ENCODE measurements at regions not wholly inside any gene's neighbourhood (a gene's known extent, or its start where the extent isn't known, plus 50 kb on each side); places are given as distances from the start of the nearest gene placed in this dataset.

DNA sequence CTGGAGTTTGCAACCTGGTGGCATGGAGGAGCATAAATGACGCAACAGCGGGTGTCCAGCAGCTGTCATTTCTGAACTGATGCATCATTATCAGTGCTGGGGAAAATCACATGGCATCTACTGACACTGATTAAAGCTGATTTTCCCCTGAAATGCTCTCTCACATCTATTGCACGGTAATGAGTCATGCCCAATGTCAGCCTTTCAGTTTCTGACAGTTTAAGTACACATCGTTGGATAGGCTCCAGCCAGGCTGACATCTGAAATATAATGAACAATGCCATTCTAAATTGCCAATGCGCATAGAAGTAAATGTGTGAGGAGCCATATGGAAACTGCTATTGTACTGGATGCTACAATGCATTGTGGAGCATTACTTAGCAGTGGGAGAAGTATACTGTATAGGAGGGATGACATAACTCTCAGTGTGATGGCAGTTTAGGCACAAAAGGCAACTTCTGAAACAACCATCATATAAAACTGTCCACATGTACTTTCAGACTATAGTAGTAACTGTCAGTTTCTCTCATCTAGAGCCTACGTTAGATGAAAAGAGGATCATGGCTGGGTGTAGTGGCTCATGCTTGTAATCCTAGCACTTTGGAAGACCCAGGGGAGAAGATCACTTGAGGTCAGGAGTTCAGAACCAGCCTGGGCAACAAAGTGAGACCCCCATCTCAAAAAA, 389.3 kb upstream of the DMAC1 start:
- DNase-seq (ENCODE audit: low read depth), result peak; percentile 24

GRCh38 chr9:8186560-8186959, 387.0 kb upstream of the DMAC1 start:
- DNase-seq (ENCODE audit: low read depth), result no peak

- DNase-seq (ENCODE audit: low read depth), result no peak
Observed at GRCh38 chr9:8183618-8184017, 384.0 kb upstream of the DMAC1 start.

DNA sequence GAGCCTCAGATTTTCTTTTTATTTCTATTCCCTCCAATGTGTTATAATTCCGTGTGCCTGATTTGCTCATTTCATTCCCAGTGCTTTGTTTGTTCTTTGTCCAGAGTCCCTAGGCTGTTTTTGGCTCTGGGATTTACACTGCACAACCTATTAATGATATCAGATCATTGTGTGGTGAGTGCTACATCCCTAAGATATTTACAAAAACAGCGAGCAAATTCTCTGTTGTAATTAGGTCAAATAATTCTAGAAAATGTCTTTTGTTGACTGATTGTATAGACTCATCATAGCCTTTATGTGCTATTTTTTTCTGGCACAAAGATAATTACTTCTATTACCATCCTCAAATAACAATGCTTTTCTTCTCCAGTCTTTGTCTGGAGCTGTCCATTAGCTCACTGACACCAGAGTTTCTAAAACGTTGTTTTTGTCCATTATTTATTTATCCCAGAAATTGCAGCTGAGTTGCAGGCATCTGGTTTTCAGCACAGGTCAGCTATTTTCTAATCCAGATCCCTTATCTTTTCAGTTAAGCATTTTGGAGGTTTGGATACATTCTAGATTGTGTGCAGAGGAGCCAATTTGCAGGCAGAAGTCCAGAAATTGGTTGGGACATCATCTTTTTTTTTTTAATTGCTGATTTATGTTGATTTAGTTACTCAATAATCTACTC, 379.9 kb upstream of the DMAC1 start:
- DNase-seq (ENCODE audit: low read depth), result no peak

- no peak for DNase-seq (ENCODE audit: low read depth)
Observed at GRCh38 chr9:8172000-8172399, 372.4 kb upstream of the DMAC1 start.

GRCh38 chr9:8168916-8169438, 369.4 kb upstream of the DMAC1 start:
- no peak for DNase-seq (ENCODE audit: low read depth)

DNA sequence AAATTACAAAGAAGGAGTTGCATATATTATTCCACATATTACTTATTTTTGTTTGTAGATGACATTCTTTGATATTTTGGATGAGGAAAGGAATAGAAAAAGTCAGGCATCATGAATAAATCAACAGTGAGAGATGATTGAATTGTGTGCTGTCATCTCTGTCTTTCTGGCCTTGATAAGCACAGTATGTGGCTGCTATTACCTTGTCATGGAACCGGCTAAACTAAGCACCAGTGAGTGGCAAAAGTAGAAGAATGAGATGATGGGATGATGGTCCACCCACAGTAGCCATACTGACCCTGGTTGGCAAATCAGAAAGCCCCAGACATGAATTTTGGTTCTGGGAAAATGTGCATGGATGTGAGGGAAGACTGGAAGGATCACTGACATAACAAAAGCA, 361.2 kb upstream of the DMAC1 start:
- no peak for DNase-seq (ENCODE audit: low read depth)

- DNase-seq (ENCODE audit: low read depth), result no peak
Observed at GRCh38 chr9:8158574-8158973, 359.0 kb upstream of the DMAC1 start.

GRCh38 chr9:8157683-8158324, 358.2 kb upstream of the DMAC1 start:
- no peak for DNase-seq (ENCODE audit: low read depth)

DNA sequence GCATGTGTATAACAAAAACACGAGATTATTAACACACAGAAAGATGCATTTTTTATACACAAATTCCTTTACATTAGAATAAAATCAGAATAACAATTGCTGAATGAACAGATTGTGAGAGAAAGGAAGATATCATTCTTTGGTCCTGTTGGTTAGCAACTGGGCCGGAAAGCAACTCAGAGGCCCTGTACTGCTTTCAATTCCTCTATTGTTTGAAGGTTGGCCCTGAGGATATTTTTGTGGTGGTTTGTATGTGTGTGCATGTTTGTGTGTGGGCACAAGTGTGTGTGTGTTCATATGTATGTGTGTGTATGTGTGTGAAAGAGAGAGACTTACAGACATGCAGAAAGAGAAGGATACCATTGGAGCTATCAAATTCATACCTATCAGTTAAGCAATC, 356.8 kb upstream of the DMAC1 start:
- DNase-seq (ENCODE audit: low read depth), result no peak

DNA sequence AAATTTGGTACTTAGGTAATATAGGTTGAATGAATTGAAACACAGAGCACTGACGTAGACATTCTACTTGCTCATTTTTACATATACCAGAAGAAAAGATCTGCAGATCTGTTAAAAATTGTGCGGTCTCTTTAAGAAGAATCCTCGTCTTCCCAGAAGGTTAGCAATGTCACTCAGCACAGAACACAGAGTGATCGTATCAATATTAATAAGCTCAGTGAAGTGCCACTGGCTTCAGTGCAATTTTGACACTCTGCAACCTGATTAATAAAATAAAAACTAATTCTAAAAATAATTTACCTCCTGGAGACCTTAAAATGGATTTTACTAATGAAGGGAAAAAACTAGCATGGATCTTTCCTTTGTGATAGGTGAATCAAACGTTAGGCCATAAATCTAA, 356.1 kb upstream of the DMAC1 start:
- no peak for DNase-seq (ENCODE audit: low read depth)

- DNase-seq (ENCODE audit: low read depth), result no peak
Observed at GRCh38 chr9:8143677-8144076, 344.1 kb upstream of the DMAC1 start.

- DNase-seq (ENCODE audit: low read depth), result no peak
Observed at GRCh38 chr9:8140557-8140956, 341.0 kb upstream of the DMAC1 start.

DNA sequence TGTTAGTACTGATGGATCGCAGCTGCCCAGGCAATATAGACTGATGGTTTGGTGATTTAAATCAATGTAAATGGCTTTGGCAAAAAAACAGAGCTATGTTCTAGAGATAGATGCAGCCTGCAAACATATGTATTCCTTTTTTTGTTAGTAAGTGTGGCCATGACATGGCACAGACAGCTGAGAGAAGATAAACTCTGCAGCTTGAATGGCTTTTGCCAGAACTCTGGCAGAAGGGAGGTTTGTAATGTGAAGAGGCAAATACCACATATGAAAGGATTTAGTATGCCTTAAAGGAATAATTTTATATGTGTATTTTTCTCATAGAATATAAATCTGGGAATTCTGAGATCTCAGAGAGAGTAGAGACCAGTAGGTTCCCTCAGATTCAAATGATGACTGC, 340.2 kb upstream of the DMAC1 start:
- no peak for DNase-seq (ENCODE audit: low read depth)

DNA sequence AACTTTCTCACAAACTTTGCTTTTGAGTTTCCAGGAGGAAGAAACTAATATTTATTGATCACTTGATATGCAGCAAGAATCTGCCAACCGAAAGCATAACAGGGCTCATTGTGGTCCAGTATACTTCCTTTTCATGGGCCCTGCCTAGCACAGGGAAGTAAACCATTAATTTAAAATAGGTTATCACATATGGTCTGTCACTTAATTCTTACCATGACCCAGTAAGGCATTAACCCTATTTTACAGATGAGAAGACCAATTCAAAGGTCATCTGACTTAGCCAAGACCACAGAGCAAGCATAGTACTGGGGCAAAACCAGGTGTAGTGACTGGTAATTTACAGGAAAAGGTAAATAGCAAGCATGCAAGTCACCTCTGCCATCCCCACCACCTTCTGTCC, 336.9 kb upstream of the DMAC1 start:
- DNase-seq (ENCODE audit: low read depth), result no peak

DNA sequence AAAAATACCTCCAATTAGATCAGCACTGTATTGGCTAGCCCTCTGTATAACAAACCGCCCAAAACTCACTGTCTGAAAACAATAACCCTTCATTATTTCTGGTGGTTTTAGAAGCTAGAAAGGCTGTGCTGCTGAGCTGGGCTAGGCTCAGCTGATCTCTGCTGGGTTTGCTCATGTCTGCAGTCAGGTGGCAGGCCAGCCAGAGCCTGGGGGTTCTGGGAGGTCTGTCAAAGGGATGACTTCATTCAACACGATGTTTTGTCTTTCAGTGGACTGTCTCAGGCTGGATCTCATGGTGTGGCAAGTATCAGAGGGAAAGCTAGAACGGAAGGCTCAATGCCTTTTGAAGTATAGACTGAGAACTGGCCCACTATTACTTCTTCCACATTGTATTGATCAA, 335.1 kb upstream of the DMAC1 start:
- DNase-seq (ENCODE audit: low read depth), result no peak

- DNase-seq (ENCODE audit: low read depth), result no peak
Observed at GRCh38 chr9:8133606-8134005, 334.0 kb upstream of the DMAC1 start.

DNA sequence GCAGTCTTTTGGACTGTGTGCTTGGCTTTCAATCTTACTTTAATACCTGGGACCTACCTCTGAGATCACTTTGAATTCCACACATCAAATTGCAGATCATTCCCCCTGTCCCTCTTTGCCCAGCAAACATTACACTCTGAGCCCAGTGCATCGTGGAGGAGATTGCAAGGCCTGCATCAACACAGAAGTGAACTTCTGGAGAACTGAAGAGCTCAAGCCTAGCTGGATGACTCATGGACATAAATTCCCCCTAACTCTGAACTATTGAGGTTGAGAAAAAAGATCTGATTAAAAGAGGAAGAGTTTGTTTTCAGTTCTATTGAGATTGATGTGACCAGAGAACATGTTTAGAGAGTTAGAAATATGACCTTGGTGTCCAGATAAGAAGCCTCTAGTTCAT, 316.0 kb upstream of the DMAC1 start:
- DNase-seq (ENCODE audit: low read depth), result peak; percentile 1

DNA sequence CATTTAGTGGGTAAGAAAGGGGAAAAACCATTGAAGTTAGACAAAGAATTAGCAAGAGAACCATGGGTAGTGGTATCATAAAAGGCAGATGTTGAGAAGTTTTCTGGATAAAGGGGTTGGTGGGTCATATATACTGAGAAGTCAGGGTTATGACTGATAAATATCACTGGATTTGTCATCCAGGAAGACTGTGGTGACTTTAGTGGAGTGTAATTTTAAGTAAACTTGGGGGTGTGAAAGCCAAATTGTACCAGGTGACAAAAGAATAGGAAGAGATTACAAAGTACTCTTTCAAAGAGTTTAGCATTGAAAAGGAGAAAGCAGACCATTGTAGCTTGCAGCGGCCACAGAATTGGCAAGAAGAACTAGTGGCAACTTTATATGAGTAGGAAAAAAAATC, 315.2 kb upstream of the DMAC1 start:
- DNase-seq (ENCODE audit: low read depth), result no peak

GRCh38 chr9:8106362-8106761, 306.8 kb upstream of the DMAC1 start:
- DNase-seq (ENCODE audit: low read depth), result no peak

DNA sequence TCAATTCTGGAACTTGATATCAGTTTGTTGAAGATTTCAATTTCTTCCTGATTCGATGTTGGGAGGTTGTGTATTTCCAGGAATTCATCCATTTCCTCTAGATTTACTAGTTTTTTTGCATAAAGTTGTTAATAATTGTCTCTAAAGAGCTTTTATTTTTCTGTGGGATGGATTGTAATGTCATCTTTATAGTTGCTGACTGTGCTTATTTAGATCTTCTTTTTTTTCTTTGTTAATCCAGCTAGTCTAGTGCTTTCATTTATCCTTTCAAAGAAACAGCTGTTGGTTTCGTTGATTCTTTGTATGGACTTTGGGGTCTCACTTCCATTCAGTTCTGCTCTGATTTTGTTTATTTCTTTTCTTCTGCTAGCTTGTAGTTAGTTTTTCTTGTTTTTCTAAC, 302.0 kb upstream of the DMAC1 start:
- no peak for DNase-seq (ENCODE audit: low read depth)

DNA sequence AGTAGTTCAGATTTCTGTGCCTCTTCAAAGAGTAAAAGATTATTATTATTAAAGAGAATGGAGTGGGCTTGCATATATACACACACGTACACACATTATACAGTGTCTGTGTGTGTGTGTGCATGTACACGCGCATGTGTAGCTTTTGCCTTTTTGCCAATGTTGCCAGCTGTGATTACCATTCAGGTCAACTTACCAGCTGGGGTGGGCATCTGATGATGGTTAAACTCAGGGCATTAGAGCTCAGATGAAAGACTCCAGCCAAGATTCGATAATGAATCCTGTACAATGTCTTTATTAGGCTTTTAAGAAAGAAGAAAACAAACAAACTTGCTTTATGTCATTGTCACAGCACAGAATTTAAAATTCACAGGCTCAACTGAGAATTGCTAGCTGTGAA, 296.5 kb upstream of the DMAC1 start:
- DNase-seq (ENCODE audit: low read depth), result no peak

DNA sequence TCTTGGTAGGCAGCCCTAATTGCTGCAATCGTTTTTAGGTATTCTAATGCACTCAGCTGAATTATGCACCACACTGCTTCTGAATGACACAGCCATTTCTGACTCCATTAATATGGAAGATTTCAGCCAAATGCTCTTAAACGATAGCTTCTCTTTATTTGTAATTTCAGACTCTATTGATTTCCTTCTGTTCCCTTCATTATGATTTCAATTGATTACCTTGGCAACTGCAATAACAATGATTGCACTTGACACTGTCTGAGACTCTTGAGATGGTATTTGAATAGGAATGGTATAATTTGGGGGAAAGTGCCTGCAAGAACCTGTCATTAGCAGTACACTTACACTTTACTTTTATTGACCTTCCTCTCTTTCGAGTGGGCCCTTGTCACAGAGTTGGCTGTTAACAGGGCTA, 296.1 kb upstream of the DMAC1 start:
- DNase-seq (ENCODE audit: low read depth), result no peak
